GM18517 (cell line): ENCODE measurements at regions not wholly inside any gene's neighbourhood (a gene's known extent, or its start where the extent isn't known, plus 50 kb on each side); places are given as distances from the start of the nearest gene placed in this dataset.
A peak's percentile ranks its signal among the peaks of the same experiment; 100 is the strongest.
"Not testable (repeated sequence)": the region's sequence is repeated elsewhere in the genome, so short reads cannot be mapped to it uniquely, and the experiment has no call there.

Experiments
- ATAC-seq: cut with Tn5 transposase; IDR thresholded peaks from one replicate; pipeline ENCODE4 v1.9.1; 2021; ENCODE audit warnings: mild to moderate bottlenecking, moderate library complexity; ENCODE audit not compliant: unreplicated experiment

DNA sequence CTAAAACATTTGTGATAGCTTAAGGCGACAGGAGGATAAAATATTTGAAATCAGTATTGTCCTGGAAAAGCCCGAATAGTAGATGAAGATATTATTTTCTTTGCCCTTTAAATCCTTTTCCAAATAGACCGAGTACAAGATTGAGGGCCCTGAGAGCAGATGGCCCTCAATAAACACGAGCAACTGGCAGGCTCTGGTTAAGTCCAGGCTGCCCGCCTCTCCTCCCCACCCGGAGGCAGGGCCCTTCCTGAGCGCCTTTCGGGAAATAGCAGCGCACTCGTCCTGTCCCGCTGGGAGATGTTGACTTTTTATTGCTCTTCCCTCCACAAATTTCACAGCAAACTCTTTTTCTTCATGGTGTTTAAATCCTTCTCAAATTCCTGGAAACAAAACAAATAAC, 50.8 kb upstream of the MAX start:
- ATAC-seq: no peak

DNA sequence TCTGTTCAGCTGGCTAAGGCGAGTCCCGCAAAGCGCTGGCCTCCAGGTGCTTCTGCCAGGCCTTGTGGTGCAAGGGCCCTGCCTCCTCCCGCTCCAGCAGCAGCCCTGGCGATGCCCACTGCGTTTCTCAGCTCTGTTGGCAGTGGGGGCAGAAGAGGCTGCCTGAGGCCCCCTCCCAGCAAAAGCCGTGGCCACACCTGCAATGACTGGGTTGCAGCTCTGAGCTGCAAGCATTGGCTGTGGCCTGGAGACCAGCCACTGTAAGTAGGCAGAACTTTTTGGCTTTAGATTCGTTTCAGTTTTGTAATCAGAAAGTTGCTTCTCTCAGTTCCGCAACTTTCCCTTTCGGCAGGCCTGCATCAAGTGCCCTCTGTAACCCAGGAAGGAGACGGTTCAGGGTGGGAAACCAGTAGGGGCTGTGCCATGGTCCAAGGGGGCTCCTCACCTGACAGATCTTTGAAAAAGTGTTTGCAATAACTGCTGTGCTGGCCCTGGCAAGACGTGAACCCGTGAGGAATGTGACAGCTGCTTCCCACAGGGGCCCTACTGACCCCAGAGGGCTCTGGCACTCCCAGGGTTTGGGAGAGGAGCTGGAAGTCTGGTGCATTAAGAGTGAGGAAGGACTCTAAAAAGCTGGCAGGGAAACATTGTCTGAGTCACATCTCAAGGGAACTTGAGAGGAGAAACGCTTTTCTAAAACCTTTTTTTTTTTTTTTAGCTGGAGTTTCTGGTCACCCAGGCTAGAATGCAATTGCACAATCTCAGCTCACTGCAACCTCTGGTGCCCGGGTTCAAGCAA, 54.5 kb upstream of the MAX start:
- peak; percentile 74 for ATAC-seq

DNA sequence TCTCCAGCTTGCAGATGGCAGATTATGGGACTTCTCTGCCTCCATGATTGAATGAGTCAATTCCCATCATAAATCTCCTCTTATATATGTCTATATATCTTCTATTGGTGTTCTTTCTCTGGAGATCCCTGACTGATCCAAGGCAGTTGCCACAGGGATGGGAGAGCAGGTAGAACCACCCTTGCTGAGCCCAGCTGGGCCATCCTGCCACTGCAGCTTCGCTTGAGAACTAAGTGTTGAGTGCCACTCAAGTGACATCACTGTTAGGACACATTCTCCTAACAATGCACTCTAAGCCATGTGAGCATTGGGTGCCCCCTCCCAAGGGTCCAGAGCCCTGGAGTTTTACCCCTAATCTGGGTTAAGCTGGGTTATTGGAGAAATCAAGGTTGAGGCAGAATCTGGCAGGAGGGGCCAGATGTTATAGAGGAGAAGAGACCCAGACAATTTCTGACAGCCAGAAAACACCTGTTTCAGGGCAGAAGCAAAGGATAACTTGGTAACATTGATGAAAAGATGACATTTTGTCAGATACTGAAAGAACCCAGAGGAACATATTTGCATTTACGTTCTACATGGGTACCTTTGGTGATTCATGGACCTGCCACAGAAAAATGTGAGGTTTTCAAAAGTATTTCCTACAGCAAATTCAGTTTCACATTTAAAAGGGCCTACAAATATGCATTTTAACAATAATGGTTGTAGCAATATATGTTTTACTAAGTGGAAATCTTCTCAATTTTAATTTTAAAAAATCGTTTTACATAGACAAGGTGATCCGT, 57.2 kb upstream of the MAX start:
- peak; percentile 62 for ATAC-seq

DNA sequence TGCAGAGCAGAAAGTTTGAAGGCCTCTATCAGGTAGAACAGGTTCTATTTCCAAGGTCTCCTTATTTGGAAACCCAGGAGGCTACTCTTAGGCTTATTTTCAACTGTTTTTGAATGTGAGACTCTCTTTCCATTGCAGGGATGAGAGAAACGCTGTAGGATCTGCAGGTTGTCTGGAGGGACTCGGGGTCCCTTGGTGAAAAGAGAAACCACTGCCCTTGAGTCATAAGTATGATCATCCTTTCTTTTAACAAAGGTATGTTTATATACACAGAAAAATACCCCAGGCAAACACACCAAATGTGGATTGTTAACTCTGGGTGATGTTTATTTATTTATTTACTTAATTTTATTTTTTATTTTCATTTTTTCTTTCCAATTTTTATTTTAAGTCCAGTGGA, 57.8 kb upstream of the MAX start:
- no peak for ATAC-seq

DNA sequence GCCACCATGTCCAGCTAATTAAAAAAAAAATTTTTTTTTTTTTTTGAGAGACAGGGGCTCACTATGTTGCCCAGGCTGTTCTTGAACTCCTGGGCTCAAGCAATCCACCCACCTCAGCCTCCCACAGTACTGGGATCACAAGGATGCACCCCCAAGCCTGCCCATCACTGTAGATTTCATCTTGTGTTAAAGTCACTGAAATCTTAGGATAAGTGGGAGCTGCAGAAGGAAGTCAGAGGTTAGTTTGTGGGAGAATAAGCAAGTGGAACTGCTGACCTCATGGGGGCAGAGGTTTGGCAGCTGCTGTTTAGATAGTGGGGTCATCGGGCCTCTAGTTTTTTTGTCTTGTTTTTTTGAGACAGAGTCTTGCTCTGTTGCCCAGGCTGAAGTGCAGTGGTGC, 59.7 kb upstream of the MAX start:
- no peak for ATAC-seq

DNA sequence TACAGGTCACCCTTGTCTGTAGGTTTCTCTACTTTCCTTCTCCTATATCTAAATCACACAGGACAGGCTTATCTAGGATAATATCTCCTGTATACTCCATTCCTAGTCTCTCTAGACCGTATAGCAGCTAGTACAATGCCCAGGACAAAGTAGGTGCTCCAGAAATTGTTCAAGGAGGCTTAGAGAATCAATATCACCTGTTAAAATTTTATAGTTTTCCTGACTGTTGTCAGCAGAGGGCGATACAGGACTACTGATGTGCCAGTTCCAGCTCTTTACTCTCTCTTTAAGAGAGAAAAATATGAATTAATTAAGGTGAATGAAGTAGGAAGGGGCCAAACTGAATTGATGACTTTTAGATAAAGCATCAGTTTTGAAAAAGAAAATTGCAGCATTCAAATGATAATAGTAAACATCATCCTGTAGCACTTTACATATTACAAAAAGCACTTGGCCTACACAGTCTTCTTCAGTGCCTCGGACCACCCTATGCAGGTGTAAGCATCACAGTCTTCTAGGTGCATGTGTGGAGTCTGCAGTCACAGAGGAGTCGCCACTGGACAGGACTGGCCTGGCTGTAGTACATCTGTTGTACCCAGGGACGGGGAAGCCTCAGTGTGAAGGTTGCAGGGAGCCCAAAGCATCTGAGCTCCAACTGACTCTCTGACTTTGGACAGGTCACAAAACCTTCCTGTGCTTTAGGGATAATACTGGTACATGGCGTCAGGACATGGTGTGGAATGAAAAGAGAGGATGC, 61.9 kb upstream of the MAX start:
- no peak for ATAC-seq

DNA sequence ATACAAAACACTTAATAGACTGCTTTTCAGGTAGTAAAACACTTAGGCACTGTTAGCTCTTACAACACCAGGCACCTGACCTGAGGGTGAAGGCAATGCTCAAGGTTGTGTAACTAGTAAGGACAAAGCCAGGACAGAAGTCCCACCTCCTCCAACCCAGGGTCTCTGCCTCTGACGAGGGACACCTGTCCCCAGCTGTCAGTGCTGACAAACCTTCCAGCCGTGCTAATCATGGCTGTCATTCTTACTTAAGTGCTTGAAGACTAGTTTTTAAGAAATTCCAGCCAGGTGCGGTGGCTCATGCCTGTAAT, 62.5 kb upstream of the MAX start:
- no peak for ATAC-seq

DNA sequence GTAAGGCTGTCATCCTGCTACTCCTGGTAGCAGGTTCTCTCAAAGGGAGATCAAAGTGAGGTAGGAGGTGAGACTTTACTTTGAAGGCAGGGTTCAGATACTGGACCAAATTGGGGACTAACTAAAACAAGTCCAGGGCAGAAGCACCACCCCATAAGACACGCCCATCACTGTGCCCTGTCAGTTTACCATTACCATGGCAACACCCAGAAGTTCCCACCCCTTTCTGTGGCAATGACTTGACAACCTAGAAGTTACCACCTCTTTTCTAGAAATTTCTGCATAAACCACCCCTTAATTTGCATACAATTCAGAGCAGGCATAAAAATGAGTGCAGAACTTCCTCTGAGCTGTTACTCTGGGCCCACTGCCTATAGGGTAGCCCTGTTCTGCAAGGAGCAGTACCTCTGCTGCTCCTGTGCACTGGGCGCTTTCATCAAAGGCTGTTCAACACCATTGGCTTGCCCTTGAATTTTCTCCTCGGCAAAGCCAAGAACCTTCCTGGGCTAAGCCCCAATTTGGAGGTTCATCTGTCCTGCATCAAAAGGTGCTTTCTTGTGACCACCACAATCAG, 64.8 kb upstream of the MAX start:
- no peak for ATAC-seq

DNA sequence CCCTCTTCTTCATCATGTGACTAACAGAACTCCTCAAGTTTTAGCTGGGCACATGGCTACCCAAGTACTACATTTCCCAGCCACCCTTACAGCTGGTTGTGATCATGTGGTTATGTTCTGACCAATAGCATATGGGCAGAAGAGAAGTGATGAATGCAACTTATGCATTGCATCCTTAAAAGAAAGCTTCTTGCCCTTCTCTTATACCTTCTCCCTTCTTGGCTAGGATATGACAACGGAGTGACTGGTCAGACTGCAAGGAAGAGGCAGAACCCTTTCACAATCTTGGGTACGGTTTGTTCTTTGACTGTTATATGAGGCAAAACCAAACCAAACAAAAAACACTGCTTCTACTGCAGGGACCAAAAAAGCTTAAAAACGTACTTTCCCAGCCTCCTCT, 66.5 kb upstream of the MAX start:
- ATAC-seq: no peak

DNA sequence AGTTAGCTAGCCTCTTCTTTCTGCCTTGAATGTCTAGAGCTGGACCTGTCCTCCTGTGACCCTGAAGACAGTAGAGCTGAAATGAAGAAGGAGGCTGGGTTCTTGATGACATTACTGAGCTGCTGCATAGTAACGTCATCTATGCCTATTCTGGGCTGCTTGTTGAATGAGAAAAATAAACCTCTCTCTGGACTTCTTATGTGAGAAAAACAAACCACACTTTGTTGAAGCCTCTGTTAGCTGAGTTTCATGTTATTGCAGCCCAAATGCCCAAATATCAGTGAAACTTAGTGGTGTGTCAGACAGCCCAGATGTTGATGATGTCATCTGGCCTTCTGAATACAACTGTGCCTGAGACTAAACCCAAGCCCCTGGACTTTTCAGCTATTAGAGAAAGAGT, 67.0 kb upstream of the MAX start:
- peak; percentile 94 for ATAC-seq

DNA sequence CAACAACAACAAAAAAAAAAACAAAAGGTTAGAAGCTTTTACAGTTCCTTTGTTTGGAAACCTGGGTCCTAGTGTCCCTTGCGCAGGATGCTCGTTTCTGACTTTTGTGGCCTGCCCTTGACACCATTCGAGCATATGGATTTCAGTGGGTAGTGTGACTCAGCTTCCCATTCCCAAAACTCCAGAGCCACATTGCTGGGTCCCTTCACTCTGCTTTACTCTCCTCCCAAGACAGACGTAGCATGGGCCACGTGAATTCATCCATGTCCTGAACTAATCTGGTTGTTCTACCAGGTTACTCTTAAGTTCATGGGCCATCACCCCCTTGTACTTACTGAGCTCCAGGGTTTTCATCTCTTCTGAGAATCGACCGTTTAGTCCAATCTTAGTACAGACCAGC, 68.0 kb upstream of the MAX start:
- no peak for ATAC-seq

DNA sequence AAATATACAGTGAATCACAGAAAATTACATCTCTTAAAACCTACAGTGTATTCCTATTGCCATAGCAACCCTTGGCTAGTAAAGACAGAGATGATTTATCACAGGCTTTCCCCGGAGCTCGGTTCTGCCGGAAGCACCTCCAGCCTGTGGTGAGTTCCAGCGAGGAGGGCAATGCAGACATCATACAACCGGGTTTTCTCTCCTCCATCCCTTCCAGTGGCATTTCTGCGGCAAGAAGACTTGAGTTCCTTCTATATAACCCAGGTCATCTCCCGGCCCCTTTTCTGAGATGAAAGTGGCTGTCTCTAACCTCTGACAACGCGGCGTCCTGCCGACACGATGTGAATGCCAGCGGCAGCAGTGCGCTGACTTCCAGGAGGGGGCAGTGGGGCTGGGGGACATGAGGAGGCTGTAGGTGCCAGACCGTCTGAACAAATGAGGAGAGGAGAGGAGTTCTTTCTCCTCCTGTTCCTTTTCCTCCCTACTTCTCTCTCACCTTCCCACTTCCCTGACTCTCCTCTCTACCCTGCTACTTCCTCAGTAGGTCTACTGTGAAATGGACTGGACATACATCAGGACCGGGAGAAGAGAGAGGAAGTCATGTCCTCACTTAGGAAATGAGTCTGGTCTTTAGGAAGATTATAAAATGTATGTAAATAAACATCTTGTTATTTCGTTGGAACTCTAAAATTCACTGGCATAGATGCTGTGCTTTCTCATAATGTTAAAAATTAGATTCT, 68.6 kb upstream of the MAX start:
- ATAC-seq: no peak

DNA sequence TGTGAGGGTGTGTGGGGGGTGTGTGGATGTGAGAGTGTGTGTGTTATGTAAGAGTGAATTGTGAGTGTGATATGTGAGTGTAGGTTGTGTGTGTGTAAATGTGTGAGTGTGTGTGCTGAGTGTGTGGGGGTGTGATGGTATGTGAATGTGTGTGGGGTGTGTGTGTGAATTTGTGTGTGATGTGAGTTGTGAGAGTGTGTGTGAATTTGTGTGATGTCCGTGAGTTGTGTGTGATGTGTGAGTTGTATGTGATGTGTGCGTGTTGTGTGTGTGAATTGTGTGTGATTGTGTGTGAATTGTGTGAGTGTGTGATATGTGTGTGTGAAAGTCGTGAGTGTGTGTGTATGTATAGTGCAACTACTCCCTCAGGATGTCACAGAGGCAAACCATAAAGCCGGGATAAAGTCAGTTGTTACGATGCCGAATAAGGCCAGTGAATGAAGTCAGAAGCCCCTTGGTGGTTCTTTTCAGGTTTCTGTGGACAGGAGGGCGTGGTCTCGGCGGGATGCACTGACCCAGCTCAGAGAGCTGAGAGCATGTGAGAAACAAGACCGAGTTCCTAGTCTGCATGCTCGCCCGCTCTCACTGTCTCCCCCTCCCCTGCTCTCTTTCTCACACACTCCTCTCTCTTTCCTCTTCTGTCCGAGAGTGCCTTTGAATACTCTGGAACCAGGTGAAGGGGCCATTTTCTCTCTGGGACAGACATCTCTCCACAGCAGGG, 71.8 kb upstream of the MAX start:
- no peak for ATAC-seq

DNA sequence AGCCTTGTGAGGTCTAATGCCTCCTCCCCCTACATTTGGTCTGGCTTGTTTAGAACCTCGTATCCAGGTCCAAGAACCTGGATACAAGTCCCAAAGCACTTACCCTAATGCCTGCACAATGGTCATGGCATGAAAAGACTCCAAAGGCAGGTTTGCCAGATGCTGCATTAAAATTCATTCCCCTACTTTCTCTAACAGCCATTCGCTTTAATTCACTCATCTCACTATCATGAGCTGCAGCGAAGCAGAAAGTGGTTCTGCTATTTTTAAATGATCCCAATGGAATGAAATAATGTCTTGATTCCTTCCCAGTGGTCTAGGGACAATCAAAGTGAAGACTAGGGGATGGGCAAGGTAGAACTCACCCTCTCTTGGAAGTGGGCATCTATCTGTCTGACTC, 72.5 kb upstream of the MAX start:
- ATAC-seq: no peak

DNA sequence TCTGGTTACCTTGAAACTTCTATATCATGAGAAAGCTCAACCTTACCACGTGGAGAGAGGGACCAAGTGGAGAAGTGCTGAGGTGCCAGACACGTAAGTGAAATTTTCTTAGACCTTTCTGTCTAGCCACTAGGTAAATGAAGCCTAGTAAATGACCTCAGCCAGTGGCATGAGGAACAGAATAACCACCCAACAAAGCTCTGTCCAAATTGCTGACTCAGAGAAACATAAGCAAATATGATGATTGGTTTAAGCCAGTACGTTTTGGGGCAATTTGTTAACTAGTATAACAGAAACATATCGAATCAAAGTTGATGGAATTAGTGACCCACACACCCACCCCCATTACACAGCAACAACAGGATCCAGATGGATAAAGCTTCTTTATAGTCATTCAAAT, 75.2 kb upstream of the MAX start:
- no peak for ATAC-seq

DNA sequence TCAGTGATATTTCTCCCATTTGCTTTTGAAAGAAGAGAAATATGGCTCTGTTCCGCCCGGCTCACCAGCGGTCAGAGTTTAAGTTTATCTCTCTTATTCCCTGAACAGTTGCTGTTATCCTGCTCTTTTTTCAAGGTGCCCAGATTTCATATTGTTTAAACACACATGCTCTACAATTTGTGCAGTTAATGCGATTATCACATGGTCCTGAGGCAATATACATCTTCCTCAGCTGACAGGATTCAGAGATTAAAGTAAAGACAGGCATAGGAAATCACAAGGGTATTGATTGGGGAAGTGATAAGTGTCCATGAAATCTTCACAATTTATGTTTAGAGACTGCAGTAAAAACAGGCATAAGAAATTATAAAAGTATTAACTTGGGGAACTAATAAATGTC, 76.9 kb upstream of the MAX start:
- ATAC-seq: not testable (repeated sequence)

DNA sequence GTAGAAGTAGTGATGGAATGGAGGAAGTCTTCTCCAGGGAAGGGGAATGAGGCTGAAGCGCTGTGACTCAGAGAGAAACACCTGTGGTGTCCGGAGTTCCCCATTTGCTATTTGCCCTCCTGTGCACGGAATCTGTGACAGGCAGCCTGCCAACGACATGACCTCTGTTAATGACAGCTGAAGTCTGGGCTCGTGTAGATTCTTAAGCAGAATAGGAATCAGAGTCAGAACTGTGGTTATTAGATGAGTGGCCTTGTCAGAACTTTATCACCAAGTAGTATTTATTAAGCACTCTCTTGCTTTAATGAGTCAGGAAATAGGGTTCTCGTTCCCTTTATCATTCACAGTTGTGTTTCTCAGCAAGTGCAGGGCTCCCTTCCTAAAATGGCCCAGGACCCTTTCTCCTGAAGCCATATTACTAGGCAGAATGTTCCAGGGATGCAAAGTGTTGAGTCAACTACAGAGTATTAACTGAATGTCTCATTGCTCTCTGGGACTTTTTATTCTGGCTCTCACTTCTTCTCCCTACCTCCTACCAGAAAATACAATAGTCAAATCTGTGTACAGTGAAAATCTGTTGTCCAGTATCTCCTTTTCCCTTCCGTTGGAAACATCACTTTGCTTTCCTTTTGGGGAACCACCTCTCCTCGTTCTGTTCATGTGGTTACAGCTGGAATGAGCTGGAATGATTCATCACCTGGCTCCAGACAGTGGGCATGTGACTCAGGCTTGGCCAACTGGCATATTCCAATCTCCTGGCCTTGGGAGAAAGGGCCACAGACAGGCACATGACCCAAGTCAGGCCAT, 77.8 kb upstream of the MAX start:
- ATAC-seq: peak; percentile 96

DNA sequence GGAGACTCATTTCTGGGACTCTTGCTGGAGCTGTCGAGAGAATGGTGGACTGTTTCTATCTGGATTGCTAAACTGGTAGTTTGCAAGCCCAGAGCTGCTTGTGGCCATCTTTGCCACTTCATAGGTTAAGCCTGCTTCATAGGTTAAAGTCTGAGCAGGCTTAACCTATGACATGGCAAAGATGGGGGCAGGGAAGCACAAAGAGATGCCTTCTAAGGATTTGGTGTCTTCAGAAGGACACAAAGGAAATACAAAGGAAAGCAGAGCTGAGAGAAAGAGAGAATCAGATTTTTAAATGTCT, 78.4 kb upstream of the MAX start:
- ATAC-seq: no peak

DNA sequence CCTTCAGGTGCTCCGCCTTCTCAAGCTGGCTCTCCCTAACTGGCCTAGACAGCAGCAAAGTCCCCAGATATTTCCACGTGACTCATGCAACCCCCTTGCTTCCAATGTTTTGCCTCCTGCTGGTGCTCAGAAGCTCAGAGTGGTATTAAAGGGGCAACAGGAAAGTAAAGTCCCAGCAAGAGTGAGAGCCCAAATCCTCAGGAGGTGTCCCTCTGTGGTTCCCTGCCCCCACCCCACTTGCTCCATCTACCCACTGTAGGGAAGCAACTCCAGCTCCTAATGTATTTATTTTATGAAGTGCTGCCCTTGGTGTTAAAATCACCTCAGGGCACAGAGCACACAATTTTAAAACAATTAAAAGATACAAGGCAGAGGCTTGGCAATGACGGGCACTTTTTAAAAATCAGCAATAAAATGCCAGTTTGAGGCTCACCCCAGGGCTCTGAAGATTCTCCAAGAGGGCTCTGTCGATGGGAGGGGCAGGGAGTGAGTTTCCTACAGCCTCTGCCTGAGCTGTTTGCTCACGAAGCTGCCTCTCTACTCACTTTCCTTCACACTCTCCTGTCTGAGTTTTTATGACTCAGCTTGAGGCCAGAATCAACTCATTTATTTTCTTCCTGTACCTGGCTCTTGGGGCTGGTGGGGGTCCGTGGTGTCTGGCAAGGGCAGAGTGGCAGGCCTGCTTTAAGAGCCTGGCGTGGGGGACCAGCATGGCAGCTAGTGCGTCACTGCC, 81.9 kb upstream of the MAX start:
- no peak for ATAC-seq
